NCI-H146 (cell line): ENCODE measurements at regions not wholly inside any gene's neighbourhood (a gene's known extent, or its start where the extent isn't known, plus 50 kb on each side); places are given as distances from the start of the nearest gene placed in this dataset.
"Not testable (repeated sequence)": the region's sequence is repeated elsewhere in the genome, so short reads cannot be mapped to it uniquely, and the experiment has no call there.

Source experiments
- DNase-seq: peaks from one replicate; lab custom pipeline; 2025; lab: John Stamatoyannopoulos, UW

DNA sequence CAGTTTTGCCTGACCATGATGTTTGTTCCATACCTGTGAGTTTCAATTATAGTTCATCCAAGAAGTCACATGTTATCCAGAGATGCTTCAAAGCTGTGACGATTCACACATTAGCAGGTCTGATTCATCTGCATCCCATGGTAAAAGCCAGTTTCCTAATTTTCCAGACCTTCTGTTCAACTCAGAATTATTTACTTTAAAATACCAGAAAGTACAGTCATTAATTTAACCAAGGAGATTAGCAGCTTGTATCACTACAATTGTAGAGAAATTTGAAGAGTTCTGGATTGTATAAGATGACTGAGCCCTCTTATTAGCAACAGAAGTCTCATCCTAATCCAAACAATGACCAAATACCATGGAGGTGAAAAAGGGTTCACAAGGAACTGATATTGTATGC is 76.1 kb upstream of the THBS1 start:
- DNase-seq: no peak

DNA sequence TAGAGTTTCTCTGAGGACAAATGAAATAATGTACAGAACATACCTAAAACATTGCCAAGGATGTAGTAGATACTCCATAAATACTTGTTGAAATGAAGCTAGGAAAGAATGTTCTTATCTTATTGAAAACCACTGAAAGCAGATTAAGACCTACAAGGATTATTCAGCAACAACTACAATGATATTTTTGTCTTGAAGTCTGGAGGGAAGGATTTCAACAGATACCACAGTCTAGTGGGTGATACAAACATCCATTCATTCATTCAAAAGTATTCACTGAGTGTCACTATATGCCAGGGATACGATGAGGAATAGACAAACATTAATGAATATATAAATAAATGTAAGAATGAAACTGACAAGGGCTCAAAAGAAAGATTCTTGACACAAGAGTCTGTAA is 74.7 kb upstream of the THBS1 start:
- no peak for DNase-seq

- DNase-seq: no peak
Observed at GRCh38 chr15:39508536-39508935, 72.3 kb upstream of the THBS1 start.

DNA sequence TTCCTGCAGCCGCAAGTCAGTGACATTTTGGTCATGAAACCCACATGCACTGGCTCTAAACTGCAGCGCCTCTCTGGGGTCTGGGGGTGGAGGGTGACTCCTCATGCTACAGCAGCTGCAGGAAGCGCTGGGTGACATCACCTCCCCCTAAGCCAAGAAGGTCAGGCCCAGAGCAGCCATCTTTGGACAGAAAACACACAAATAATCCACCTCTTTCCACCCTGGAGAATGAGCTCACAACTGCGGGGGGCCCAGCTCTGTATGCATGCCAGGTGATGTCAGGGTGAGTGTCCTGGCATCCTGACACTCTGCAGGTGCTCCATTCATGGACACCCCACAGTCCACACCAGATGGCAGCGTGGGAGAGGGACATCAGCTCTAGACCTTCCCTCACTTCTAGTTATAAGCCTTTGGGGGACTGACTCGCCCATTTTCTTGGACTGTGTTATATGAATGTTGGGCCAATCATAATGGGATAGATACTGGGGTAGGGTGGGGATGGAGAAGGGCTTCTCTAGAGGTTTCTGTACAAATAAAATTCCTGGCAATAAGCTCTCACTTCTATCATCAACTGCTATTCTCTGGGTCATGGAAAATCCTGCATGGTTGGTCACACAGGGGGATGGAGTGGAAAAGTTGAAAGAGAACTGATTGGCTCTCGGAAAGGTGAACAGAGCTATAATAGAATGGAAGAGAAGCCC is 70.7 kb upstream of the THBS1 start:
- no peak for DNase-seq

- DNase-seq: no peak
Observed at GRCh38 chr15:39511000-39511915, 69.6 kb upstream of the THBS1 start.

- DNase-seq: no peak
Observed at GRCh38 chr15:39511916-39512260, 69.0 kb upstream of the THBS1 start.

DNA sequence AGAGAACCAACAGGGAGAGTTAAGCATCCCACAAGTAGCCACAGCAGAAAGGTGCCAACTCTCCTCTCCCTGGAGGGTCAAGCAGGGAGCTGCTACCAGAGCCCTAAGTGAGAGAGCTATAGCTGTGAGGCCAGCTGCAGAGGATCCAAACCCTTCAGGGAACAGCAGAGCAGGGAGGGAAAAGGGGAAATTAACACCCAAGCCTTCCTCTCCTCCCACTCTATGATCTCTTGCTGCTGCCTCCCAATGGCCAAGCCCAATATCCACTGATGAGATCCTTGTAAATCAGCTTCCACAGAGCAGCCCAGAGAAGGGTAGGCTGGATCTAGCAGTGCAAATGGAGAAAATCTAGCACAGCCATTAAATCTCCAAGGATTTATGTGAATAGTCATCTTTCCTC is 68.2 kb upstream of the THBS1 start:
- DNase-seq: no peak

DNA sequence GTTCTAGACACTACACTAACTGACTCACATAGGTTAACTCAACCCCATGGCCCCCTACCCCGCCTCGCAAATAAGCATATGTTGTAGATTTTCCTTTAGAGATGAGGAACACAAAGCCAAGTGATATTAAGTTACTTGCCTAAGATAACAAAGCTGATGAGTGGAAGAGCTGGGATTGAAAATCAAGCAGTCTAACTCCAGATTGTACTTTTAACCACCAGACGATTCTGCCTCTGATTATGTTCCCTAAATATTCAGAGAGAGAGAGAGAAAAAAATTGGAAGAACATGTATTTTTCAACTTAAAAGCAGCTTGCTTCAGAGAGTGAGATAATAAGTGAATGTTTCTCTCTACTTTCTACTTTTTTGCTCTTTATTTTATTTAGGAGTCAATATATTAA is 66.9 kb upstream of the THBS1 start:
- no peak for DNase-seq

DNA sequence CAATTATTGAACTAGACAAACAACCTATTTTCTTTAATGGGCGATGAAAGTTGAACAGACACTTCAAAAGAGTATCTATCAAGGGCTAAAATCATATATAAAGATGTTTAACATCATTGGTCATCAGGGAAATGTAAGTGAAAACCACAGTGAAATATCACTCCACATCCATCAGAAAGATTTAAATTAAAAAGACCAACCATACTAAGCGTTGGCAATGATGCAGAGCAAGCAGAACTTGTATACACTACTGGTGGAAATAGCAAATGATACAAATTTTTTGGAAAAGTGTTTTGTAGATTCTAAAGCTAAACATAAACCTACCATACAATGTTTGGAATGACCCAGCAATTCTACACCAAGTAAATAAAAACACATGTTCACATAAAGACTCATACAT is 65.9 kb upstream of the THBS1 start:
- DNase-seq: no peak

DNA sequence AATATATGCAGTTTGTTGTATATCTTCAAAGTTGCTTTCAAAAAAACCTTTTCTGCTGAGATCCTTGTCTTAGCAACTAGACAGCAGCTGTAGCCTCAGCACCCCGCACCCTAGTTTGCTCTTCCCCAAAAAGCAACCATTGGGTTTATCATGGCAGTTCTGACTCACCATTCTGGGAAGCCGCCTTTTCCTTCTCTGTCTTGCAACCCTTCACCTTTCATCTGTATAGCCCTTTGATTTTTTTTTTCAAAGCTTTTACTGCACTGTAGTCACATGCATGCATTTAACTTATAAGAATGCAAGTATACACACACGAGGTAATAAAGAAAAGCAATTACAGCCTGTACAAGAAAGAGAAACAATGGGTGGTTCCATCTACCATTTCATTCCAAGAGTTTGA is 65.1 kb upstream of the THBS1 start:
- DNase-seq: no peak

- no peak for DNase-seq
Observed at GRCh38 chr15:39517122-39517855, 63.6 kb upstream of the THBS1 start.

DNA sequence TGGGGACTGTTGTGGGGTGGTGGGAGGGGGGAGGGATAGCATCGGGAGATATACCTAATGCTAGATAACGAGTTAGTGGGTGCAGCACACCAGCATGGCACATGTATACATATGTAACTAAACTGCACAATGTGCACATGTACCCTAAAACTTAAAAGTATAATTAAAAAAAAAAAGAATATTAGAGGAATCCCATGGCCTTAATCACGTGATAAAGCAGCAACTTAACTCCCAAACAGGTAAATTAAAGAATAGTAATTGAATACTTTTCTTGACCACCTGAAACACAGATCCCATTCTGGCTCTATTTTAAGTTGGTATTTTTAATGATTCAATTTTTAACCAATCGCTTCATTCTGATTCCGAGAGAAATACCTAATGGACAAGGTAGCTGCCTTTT is 56.9 kb upstream of the THBS1 start:
- not testable (repeated sequence) for DNase-seq

- no peak for DNase-seq
Observed at GRCh38 chr15:39529457-39529856, 51.4 kb upstream of the THBS1 start.

- DNase-seq: no peak
Observed at GRCh38 chr15:39530480-39531342, 50.2 kb upstream of the THBS1 start.
